ENCODE measurements at regions not wholly inside any gene's neighbourhood (a gene's known extent, or its start where the extent isn't known, plus 50 kb on each side); places are given as distances from the start of the nearest gene placed in this dataset.

- TF ChIP-seq CTCF (IDR thresholded peaks at IDR 0.05; ENCODE audit: insufficient read depth, low read length, poor library complexity, severe bottlenecking) (no peak), EZH2phosphoT487 (conservative IDR thresholded peaks at IDR 0.05; ENCODE audit: low read length) (no peak)
These were observed 683.8 kb upstream of the PABPC4L start for GRCh38 chr4:134885436-134885835.

All from SU-DHL-6 (cell line).